ENCODE measurements at regions not wholly inside any gene's neighbourhood (a gene's known extent, or its start where the extent isn't known, plus 50 kb on each side); places are given as distances from the start of the nearest gene placed in this dataset.

DNA sequence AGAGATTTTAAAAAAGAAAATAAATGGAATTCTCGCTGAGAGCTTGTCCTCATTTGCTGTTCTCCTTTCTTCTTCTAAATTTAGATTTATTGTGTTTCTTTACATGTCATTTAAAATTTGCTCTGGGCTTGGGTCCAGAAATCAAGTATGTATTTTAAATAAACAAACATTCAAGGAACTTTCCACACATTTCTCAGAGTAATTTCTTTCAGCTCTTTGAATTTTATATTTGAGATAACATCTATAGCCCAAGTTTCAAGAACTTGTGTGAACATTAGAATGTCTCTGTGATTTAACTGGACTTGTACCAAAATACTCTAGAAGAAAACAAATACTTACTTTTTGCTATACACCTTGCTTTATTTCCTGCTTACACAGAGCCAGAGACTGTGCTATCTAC is 192.3 kb downstream of the TMEM200A start:
- no peak for ATAC-seq
- ChIA-PET CTCF (no interaction called here), POLR2A (no interaction called here)
- Histone ChIP-seq H3K27ac (ENCODE audit: low read length) (no peak overlapping the region), H3K4me3 (ENCODE audit: low read depth in 2 of 2, low read length in 2 of 2) (no peak overlapping the region), H3K4me1 (ENCODE audit: control insufficient read depth, insufficient read depth, low read length) (no peaks in the 10 kb centered on the region), H3K36me3 (ENCODE audit: control insufficient read depth, insufficient read depth, low read length) (no peaks in the 10 kb centered on the region), H3K27me3 (ENCODE audit: control insufficient read depth, insufficient read depth, low read length) (no peaks in the 10 kb centered on the region), H3K9me3 (ENCODE audit: control insufficient read depth, insufficient read depth, low read depth, low read length) (no peaks in the 10 kb centered on the region)
- TF ChIP-seq TCF7L2 (IDR thresholded peaks at IDR 0.05; ENCODE audit: low read depth, low read length) (no peak), SIN3A (IDR thresholded peaks at IDR 0.05; ENCODE audit: borderline replicate concordance, insufficient read depth, low read depth, low read length) (no peak), POLR2AphosphoS5 (IDR thresholded peaks at IDR 0.05; ENCODE audit: low read depth, low read length) (no peak)
- TF ChIP-seq, protein P1, sequence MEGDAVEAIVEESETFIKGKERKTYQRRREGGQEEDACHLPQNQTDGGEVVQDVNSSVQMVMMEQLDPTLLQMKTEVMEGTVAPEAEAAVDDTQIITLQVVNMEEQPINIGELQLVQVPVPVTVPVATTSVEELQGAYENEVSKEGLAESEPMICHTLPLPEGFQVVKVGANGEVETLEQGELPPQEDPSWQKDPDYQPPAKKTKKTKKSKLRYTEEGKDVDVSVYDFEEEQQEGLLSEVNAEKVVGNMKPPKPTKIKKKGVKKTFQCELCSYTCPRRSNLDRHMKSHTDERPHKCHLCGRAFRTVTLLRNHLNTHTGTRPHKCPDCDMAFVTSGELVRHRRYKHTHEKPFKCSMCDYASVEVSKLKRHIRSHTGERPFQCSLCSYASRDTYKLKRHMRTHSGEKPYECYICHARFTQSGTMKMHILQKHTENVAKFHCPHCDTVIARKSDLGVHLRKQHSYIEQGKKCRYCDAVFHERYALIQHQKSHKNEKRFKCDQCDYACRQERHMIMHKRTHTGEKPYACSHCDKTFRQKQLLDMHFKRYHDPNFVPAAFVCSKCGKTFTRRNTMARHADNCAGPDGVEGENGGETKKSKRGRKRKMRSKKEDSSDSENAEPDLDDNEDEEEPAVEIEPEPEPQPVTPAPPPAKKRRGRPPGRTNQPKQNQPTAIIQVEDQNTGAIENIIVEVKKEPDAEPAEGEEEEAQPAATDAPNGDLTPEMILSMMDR (IDR thresholded peaks at IDR 0.05), result no peak
- TF ChIP-seq, protein P2, sequence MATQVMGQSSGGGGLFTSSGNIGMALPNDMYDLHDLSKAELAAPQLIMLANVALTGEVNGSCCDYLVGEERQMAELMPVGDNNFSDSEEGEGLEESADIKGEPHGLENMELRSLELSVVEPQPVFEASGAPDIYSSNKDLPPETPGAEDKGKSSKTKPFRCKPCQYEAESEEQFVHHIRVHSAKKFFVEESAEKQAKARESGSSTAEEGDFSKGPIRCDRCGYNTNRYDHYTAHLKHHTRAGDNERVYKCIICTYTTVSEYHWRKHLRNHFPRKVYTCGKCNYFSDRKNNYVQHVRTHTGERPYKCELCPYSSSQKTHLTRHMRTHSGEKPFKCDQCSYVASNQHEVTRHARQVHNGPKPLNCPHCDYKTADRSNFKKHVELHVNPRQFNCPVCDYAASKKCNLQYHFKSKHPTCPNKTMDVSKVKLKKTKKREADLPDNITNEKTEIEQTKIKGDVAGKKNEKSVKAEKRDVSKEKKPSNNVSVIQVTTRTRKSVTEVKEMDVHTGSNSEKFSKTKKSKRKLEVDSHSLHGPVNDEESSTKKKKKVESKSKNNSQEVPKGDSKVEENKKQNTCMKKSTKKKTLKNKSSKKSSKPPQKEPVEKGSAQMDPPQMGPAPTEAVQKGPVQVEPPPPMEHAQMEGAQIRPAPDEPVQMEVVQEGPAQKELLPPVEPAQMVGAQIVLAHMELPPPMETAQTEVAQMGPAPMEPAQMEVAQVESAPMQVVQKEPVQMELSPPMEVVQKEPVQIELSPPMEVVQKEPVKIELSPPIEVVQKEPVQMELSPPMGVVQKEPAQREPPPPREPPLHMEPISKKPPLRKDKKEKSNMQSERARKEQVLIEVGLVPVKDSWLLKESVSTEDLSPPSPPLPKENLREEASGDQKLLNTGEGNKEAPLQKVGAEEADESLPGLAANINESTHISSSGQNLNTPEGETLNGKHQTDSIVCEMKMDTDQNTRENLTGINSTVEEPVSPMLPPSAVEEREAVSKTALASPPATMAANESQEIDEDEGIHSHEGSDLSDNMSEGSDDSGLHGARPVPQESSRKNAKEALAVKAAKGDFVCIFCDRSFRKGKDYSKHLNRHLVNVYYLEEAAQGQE (IDR thresholded peaks at IDR 0.05; ENCODE audit: insufficient read depth in 1 of 2, low read depth in 2 of 2, low read length in 1 of 2), result no peak
- DNase-seq (ENCODE audit: low read depth, low spot score), result no peak
- no TSS peak for BruUV-seq (replicated peaks)
- intact Hi-C loops (cut with micrococcal nuclease; ENCODE audit: unreplicated experiment), result no loop called here
- in situ Hi-C loops (cut with HindIII; ENCODE audit: low pct_unique_long_range_greater_than_20kb, low sequenced_read_pairs), result no loop called here

DNA sequence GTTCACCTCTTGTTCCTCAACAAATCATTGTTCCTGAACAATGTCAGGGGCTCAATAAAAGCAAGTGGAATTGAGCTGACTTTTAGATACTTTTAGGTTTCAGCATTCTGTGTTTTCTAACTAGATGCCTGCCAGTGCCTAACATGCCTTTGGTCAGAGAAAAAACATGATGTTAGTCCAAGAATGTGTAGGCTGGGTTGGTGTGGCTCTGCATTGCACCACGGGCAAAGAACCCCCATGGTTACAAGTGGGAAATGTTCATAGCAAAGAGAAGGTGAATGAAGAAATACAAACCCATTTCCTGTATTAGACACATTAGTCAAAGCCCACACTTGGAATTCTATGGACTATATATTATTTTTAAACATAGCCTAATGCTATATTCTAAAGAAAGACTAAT is 193.3 kb downstream of the TMEM200A start:
- no peak overlapping the region for H3K27ac ChIP-seq (ENCODE audit: low read length)
- H3K36me3 ChIP-seq (ENCODE audit: control insufficient read depth, insufficient read depth, low read length), result no peaks in the 10 kb centered on the region
- intact Hi-C loops (cut with micrococcal nuclease; ENCODE audit: unreplicated experiment) (no loop called here), in situ Hi-C loops (cut with HindIII; ENCODE audit: low pct_unique_long_range_greater_than_20kb, low sequenced_read_pairs) (no loop called here)
- H3K27me3 ChIP-seq (ENCODE audit: control insufficient read depth, insufficient read depth, low read length), result no peaks in the 10 kb centered on the region
- DNase-seq (ENCODE audit: low read depth, low spot score) (no peak), ATAC-seq (no peak)
- CTCF ChIA-PET, result no interaction called here
- no TSS peak for BruUV-seq (replicated peaks)
- POLR2A ChIA-PET, result no interaction called here
- H3K9me3 ChIP-seq (ENCODE audit: control insufficient read depth, insufficient read depth, low read depth, low read length), result no peaks in the 10 kb centered on the region
- no peaks in the 10 kb centered on the region for H3K4me1 ChIP-seq (ENCODE audit: control insufficient read depth, insufficient read depth, low read length)
- H3K4me3 ChIP-seq (ENCODE audit: low read depth in 2 of 2, low read length in 2 of 2), result no peak overlapping the region
- no peak for TF ChIP-seq SIN3A (IDR thresholded peaks at IDR 0.05; ENCODE audit: borderline replicate concordance, insufficient read depth, low read depth, low read length)
- TF ChIP-seq TCF7L2 (IDR thresholded peaks at IDR 0.05; ENCODE audit: low read depth, low read length), result no peak
- TF ChIP-seq POLR2AphosphoS5 (IDR thresholded peaks at IDR 0.05; ENCODE audit: low read depth, low read length), result no peak
- TF ChIP-seq, protein P2 (IDR thresholded peaks at IDR 0.05; ENCODE audit: insufficient read depth in 1 of 2, low read depth in 2 of 2, low read length in 1 of 2), result no peak
- TF ChIP-seq, protein P1 (IDR thresholded peaks at IDR 0.05), result no peak
